DND-41 (cell line): ENCODE measurements at regions not wholly inside any gene's neighbourhood (a gene's known extent, or its start where the extent isn't known, plus 50 kb on each side); places are given as distances from the start of the nearest gene placed in this dataset.

Experiments
- ATAC-seq: fragments of 200-7000 bp; cut with Tn5 transposase; 3 replicates; pipeline ENCODE4 v1.9.1; 2021; ENCODE audit warnings: low read depth; ENCODE audit not compliant: insufficient read depth
- DNase-seq: peaks from one replicate; pipeline ENCODE4 v3.0.0-alpha.2; 2020
- H2AFZ ChIP-seq: 2 replicates; pipeline ENCODE4 v1.6.0; 2012; ENCODE audit warnings: low read depth, low read length
- H3K27ac ChIP-seq: 2 replicates; pipeline ENCODE4 v1.5.1; 2012; ENCODE audit warnings: low read length, inconsistent platforms
- H3K27me3 ChIP-seq: fragments of 200-600 bp; sonication (generic); 2 replicates; pipeline ENCODE4 v1.6.0; 2012; ENCODE audit warnings: low read length, mild to moderate bottlenecking, inconsistent platforms; ENCODE audit not compliant: insufficient read depth, poor library complexity
- H3K36me3 ChIP-seq: 2 replicates; pipeline ENCODE4 v1.5.1; 2012; ENCODE audit warnings: low read length, inconsistent platforms; ENCODE audit not compliant: insufficient read depth
- H3K4me1 ChIP-seq: 2 replicates; pipeline ENCODE4 v1.5.1; 2012; ENCODE audit warnings: mild to moderate bottlenecking, low read length; ENCODE audit not compliant: insufficient read depth
- H3K4me2 ChIP-seq: 2 replicates; pipeline ENCODE4 v1.6.0; 2012; ENCODE audit warnings: mild to moderate bottlenecking, moderate library complexity, low read length, inconsistent platforms; ENCODE audit not compliant: insufficient read depth
- H3K4me3 ChIP-seq, 2 experiments: fragments of 200-600 bp in 1 of 2; shearing (Covaris generic) in 1 of 2; 2 replicates each; pipeline ENCODE4 v1.5.1; 2012 to 2016; ENCODE audit warnings: inconsistent platforms in 2 of 2, low read length in 2 of 2, mild to moderate bottlenecking in 2 of 2, low read depth in 1 of 2, moderate library complexity in 1 of 2
- H3K79me2 ChIP-seq: 2 replicates; pipeline ENCODE4 v1.6.0; 2012; ENCODE audit warnings: low read length, inconsistent platforms; ENCODE audit not compliant: insufficient read depth
- H3K9ac ChIP-seq: 2 replicates; pipeline ENCODE4 v1.6.0; 2012; ENCODE audit warnings: low read depth, mild to moderate bottlenecking, inconsistent platforms, low read length, moderate library complexity
- H3K9me3 ChIP-seq: 2 replicates; pipeline ENCODE4 v1.5.1; 2012; ENCODE audit warnings: low read length, moderate library complexity, mild to moderate bottlenecking, inconsistent platforms; ENCODE audit not compliant: insufficient read depth, severe bottlenecking
- H4K20me1 ChIP-seq: 2 replicates; pipeline ENCODE4 v1.6.0; 2012; ENCODE audit warnings: low read length; ENCODE audit not compliant: insufficient read depth
- CTCF ChIP-seq: IDR thresholded peaks from 2 replicates; pipeline ENCODE4 v1.5.1; 2012; ENCODE audit warnings: borderline replicate concordance, low read length, moderate library complexity, mild to moderate bottlenecking; ENCODE audit not compliant: poor library complexity, severe bottlenecking; ENCODE audit errors: extremely low read depth
- EZH2 ChIP-seq: IDR thresholded peaks from 3 replicates; pipeline ENCODE4 v1.6.1; 2012; ENCODE audit warnings: borderline replicate concordance, low read depth, mild to moderate bottlenecking, moderate library complexity, low read length, inconsistent platforms; ENCODE audit not compliant: severe bottlenecking

- DNase-seq (no peak), ATAC-seq (no peak)
- H3K4me1 ChIP-seq, result no peaks in the 10 kb centered on the region
- no peak overlapping the region for H2AFZ ChIP-seq
- H3K27ac ChIP-seq, result no peak overlapping the region
- H3K4me2 ChIP-seq, result no peak overlapping the region
- H3K9ac ChIP-seq, result no peak overlapping the region
- H3K9me3 ChIP-seq, result no peaks in the 10 kb centered on the region
- TF ChIP-seq EZH2 (no peak), CTCF (no peak)
- H3K36me3 ChIP-seq, result no peaks in the 10 kb centered on the region
- H3K79me2 ChIP-seq, result no peaks in the 10 kb centered on the region
- H3K27me3 ChIP-seq, result no peaks in the 10 kb centered on the region
- H3K4me3 ChIP-seq, result no peak overlapping the region
- H4K20me1 ChIP-seq, result no peaks in the 10 kb centered on the region
These were observed 50.8 kb upstream of the PCDH8 start for GRCh38 chr13:52899206-52899605.
